ENCODE measurements at regions not wholly inside any gene's neighbourhood (a gene's known extent, or its start where the extent isn't known, plus 50 kb on each side); places are given as distances from the start of the nearest gene placed in this dataset.
A peak's percentile ranks its signal among the peaks of the same experiment; 100 is the strongest.
"Not testable (repeated sequence)": the region's sequence is repeated elsewhere in the genome, so short reads cannot be mapped to it uniquely, and the experiment has no call there.

DNA sequence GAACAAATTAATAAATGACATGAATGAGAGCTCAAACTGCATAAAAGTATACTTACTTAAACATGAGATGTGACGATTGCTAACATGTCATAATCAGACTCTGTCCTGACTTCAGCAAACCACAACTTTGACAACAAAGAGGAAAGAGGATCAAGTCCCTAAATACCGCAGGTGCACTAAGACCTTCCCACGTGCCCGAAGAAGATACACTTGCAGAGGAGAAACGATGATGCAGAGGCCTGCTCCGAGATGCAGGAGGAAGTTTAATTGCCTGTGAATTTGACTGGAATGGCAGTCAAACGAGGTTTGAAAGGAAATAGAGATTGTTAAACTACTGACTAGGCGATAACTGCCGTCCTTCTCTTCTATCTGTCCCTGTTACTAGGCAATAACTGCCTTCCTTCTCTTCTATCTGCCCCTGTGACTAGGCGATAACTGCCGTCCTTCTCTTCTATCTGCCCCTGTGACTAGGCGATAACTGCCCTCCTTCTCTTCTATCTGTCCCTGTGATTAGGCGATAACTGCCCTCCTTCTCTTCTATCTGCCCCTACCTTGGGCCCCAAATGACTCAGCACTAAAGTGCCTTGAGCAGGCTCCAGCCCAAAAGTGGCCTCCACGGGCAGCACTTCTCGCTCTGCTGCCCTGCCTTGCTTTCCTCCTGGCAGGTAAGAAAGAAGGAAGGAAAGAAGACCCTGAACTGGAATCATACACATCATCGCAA, 2226.0 kb upstream of the DEFB115 start:
- not testable (repeated sequence) for FAIRE-seq; DNase-seq (ENCODE audit: low spot score)

DNA sequence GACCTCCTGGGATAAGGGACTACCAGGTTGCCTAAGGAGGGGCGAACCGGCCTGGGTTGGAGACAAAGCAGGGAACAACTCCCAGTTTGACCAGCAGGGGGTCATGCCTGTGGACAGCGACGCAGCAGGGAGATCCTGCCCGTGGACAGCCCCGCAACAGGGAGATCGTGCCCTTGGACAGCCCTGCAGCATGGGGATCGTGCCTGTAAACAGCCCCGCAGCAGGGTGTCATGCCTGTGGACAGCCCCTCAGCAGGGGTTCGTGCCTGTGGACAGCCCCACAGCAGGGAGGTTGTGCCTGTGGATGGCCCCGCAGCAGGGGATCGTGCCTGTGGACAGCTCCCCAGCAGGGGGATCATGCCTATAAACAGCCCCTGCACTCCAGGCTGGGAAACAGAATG, 2213.2 kb upstream of the DEFB115 start:
- DNase-seq (ENCODE audit: low spot score) = peak; percentile 3
- not testable (repeated sequence) for FAIRE-seq

DNA sequence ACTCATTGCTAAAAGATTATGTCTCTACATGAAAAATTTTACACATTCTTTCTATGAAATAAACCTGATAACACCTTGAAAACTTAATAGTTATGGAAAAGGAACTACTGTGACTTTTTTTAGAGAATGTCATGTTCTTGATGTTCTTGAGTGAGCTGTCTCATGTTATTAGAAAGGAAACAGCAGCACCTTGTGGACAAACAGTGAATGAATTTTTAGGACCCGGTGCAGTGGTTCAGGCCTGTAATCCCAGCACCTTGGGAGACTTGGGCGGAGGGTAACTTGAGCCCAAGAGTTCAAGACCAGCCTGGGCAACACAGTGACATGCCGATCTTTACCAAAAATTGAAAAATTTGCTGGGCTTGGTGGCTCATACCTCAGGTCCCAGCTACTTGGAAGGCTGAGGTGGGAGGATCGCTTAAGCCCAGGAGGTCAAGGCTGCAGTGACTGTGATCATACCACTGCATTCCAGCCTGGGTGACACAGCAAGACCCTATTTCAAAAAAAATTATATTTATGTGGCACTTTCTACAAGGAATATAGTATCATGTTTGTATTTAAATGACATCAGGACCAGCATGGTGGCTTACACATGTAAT, 2207.4 kb upstream of the DEFB115 start:
- FAIRE-seq; DNase-seq (ENCODE audit: low spot score): not testable (repeated sequence)

- not testable (repeated sequence) for FAIRE-seq
- DNase-seq (ENCODE audit: low spot score) = peak; percentile 19
Observed at GRCh38 chr20:29057866-29058484, 2199.5 kb upstream of the DEFB115 start.

GRCh38 chr20:29062451-29062850, 2195.0 kb upstream of the DEFB115 start:
- not testable (repeated sequence) for DNase-seq (ENCODE audit: low spot score); FAIRE-seq

GRCh38 chr20:29066341-29066740, 2191.1 kb upstream of the DEFB115 start:
- not testable (repeated sequence) for FAIRE-seq

GRCh38 chr20:29073640-29074039, 2183.8 kb upstream of the DEFB115 start:
- FAIRE-seq; DNase-seq (ENCODE audit: low spot score): not testable (repeated sequence)

More at GRCh38 chr20:29066341-29066740, 2191.1 kb upstream of the DEFB115 start:
- DNase-seq (ENCODE audit: low spot score) = not testable (repeated sequence)

DNA sequence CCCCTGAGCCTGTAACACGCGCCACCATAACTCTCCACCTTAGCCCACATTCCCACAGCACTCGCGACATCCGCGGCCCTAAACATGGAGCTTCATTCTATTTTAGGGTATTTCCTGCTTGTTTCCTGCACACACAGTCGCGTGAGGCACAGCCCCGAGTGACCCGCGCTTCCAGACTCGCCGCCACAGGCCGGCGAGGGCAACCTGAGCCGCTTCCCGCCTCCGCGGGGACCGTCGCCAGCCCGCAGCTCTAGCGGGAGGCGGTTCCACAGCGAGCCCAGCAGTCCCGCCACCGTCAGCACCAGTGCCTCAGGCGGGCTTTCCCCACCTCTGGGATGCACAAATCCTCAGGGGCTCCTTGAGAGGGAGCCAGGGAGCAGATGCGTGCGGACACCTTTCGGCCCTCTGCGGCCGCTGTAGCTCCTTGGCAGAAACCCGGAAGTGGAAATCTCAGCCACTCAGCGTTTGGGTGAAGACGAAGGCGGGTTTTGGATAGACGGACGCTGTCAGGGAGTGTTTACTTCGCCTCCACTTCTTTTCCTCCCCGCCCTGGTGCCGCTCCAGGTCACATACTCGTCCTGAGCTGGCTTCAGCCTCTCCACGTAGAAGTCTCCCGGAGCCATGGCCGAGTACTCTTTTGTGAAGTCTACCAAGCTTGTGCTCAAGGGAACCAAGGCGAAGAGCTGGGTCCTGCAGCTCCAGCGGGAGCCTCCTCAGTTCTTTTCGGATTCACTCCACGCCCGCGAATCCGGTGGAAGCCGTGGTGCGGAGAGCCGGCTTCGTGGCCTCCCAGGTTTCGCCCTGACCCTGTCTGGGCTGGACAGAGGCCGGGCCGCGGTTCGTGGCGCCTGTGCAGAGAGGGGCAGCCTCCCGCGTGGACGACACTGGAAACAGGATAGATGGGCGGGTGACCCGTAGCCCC, 2177.4 kb upstream of the DEFB115 start:
- no peak for FAIRE-seq
- peak; percentile 85 for DNase-seq (ENCODE audit: low spot score)

DNA sequence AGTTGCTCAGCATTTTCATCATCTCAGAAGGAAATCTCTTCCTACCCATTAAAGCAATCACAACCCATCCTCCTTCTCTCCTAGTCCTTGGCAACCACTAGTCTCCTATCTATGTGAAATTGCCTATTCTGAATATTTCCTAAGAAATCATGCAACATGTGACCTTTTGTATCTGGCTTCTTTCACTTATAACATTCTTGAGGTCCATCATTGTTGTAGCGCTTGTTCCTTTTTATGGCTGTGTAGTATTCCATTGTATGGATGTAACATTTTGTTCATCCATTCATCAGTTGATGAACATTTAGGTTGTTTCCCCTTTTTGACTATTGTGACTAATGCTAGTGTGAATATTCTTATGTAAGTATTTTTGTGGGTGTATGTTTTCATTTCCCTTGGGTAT, 2175.8 kb upstream of the DEFB115 start:
- not testable (repeated sequence) for FAIRE-seq; DNase-seq (ENCODE audit: low spot score)

DNA sequence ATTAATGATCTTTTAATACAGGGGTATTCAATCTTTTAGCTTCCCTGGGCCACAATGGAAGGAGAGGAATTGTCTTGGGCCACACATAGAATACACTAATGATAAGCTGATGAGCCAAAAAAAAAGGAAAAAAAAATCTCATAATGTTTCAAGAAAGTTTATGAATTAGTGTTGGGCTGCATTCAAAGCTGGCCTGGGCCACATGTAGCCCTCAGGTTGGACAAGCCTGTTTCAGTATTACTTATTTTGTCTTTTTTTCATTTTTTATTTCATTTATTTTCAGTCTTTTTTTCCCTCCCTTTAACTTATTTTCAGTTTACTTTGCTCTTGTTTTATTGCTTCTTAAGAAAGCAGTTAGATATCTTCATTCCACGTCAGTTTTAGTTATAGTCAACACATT, 2171.8 kb upstream of the DEFB115 start:
- FAIRE-seq = no peak
- no peak for DNase-seq (ENCODE audit: low spot score)

GRCh38 chr20:29086145-29086718, 2171.2 kb upstream of the DEFB115 start:
- DNase-seq (ENCODE audit: low spot score); FAIRE-seq: not testable (repeated sequence)

DNA sequence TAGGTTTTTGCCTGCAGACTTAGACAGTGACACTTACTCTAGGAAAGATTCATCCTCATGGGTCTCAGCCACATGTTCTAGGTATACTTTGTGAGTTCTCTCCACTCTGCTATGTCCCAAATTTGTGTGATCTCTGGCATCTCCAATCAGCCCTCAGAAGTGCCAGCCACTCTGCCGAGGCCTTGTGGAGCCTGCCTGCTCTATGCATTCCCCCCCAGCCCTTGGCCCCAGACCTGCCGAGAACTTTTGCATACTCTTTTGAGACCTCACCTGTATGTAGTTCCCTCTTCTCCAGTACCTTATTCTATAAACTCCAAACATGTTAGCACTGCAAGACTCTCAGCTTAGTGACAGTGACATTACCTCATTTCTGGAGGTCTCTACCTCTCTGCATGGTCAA, 2170.5 kb upstream of the DEFB115 start:
- FAIRE-seq = no peak
- no peak for DNase-seq (ENCODE audit: low spot score)

DNA sequence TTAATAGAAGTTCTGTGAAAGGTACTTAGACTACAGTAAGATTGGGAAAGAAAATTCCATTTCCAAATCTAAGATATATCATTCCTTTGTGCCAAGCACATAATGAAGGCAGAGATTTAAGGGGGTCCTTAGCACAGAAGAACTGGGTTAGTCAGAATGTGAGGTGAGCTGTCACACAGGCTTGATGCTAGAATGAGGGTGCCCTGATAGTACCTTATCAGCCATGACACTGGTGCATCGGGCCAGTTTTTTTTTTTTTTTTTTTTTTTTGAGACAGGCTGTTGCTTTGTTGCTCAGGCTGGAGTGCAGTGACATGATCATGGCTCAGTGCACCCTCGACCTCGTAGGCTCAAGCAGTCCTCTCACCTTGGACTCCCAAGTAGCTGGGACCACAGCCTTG, 2169.6 kb upstream of the DEFB115 start:
- not testable (repeated sequence) for FAIRE-seq; DNase-seq (ENCODE audit: low spot score)

DNA sequence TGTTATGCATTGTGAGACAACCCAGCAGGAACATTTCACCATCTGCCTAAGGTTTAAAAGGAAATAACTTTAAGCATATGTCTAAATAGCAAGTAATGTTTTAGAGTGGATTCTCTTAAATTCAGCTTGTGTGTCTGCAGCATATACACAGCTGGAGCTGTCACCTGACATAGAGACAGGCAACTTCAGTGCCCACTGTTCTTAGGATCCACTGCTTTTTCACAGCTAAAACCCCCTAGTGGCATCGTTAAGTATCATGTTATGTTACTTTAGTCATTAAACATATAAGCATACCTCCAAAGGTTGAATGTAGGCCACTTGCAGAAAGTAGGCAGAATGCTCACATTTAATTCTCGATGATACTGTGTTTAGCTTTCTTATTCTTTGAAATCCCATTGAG, 2169.0 kb upstream of the DEFB115 start:
- FAIRE-seq = not testable (repeated sequence)
- DNase-seq (ENCODE audit: low spot score) = peak; percentile 11

DNA sequence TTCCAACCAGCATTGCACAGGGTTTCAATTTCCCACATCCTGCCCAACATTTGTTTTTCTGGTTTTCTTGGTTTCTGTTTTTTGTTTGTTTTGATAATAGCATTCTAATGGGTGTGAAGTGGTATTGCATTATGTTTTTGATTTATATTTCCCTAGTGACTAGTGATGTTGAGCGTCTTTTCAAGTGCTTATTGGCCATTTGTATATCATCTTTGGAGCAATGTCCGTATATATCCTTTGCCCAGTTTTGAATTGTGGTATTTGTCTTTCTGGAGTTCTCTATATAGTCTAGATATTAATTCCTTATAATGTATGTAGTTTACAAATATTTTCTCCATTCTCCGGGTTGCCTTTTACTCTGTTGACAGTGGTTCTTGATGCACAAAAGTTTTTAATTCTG, 2168.1 kb upstream of the DEFB115 start:
- not testable (repeated sequence) for DNase-seq (ENCODE audit: low spot score); FAIRE-seq

GRCh38 chr20:29093958-29094357, 2163.5 kb upstream of the DEFB115 start:
- DNase-seq (ENCODE audit: low spot score); FAIRE-seq: not testable (repeated sequence)

DNA sequence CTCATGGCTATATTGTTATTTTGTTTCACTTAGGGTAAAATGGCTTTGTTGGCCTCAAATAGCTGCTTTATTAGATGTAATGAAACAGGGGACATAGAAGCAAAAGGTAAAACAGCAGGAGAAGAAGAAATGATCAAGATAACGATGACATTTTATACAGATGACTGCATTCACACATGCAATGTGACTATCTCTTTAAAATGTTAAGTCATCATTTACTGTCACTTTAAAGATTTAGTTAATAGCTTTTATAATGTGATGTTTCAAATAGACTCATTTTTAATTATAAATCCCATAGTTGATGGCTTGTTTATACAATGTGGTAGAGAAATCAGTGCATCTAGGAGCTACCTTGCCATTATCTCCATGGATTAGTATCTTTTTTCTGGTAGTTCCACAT, 2160.8 kb upstream of the DEFB115 start:
- DNase-seq (ENCODE audit: low spot score); FAIRE-seq: not testable (repeated sequence)

- not testable (repeated sequence) for DNase-seq (ENCODE audit: low spot score); FAIRE-seq
Observed at GRCh38 chr20:29107884-29108283, 2149.6 kb upstream of the DEFB115 start.

DNA sequence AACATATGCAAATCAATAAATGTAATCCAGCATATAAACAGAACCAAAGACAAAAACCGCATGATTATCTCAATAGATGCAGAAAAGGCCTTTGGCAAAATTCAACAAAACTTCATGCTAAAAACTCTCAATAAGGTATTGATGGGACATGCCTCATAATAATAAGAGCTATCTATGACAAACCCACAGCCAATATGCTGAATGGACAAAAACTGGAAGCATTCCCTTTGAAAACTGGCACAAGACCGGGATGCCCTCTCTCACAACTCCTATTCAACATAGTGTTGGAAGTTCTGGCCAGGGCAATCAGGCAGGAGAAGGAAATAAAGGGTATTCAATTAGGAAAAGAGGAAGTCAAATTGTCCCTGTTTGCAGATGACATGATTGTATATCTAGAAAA, 2148.1 kb upstream of the DEFB115 start:
- FAIRE-seq; DNase-seq (ENCODE audit: low spot score): not testable (repeated sequence)

DNA sequence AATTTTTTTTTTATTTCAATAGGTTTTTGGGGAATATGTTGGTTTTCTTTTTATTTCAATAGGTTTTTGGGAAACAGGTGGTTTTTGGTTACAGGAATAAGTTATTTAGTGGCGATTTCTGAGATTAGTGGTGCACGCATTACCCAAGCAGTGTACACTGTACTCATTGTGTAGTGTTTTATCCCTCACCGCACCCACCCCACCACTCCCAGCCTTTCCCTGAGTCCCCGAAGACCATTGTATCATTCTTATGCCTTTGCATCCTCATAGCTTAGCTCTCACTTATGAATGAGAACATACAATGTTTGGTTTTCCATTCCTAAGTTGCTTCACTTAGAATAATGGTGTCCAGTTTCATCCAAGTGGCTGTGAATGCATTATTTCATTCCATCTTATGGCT, 2142.4 kb upstream of the DEFB115 start:
- not testable (repeated sequence) for FAIRE-seq

GRCh38 chr20:29119141-29119540, 2138.3 kb upstream of the DEFB115 start:
- no peak for DNase-seq (ENCODE audit: low spot score)
- no peak for FAIRE-seq

More for the DNA sequence above, 2142.4 kb upstream of the DEFB115 start:
- not testable (repeated sequence) for DNase-seq (ENCODE audit: low spot score)
